Ishikawa (cell line): ENCODE measurements at regions not wholly inside any gene's neighbourhood (a gene's known extent, or its start where the extent isn't known, plus 50 kb on each side); places are given as distances from the start of the nearest gene placed in this dataset.

Experiments used
- CEBPB ChIP-seq: IDR thresholded peaks from 2 replicates; pipeline ENCODE4 v1.6.1; 2012
- CREB1 ChIP-seq: IDR thresholded peaks from 2 replicates; pipeline ENCODE4 v1.6.1; 2012; ENCODE audit warnings: low read depth
- EGR1 ChIP-seq: IDR thresholded peaks from 2 replicates; pipeline ENCODE4 v1.6.1; 2012
- EP300 ChIP-seq: IDR thresholded peaks from 2 replicates; pipeline ENCODE4 v1.6.1; 2012; ENCODE audit warnings: borderline replicate concordance
- FOXM1 ChIP-seq: IDR thresholded peaks from 2 replicates; pipeline ENCODE4 v1.6.1; 2012; ENCODE audit warnings: low read depth, borderline replicate concordance
- NFIC ChIP-seq: IDR thresholded peaks from 2 replicates; pipeline ENCODE4 v1.6.1; 2012
- RAD21 ChIP-seq: IDR thresholded peaks from 2 replicates; pipeline ENCODE4 v1.6.1; 2012; ENCODE audit warnings: low read depth
- TAF1 ChIP-seq: IDR thresholded peaks from 2 replicates; pipeline ENCODE4 v1.6.1; 2012; ENCODE audit warnings: low read depth, mild to moderate bottlenecking
- TCF12 ChIP-seq: IDR thresholded peaks from 2 replicates; pipeline ENCODE4 v1.6.1; 2012; ENCODE audit warnings: low read depth
- TEAD4 ChIP-seq: IDR thresholded peaks from 2 replicates; pipeline ENCODE4 v1.6.1; 2012
- YY1 ChIP-seq: IDR thresholded peaks from 2 replicates; pipeline ENCODE4 v1.6.1; 2012; ENCODE audit warnings: low read depth
- ZBTB7A ChIP-seq: IDR thresholded peaks from 2 replicates; pipeline ENCODE4 v1.6.1; 2012; ENCODE audit warnings: low read depth
- TF ChIP-seq, protein P1 (sequence below): IDR thresholded peaks from 2 replicates; pipeline ENCODE4 v1.6.1; 2012; ENCODE audit warnings: low read depth, mild to moderate bottlenecking
- TF ChIP-seq, protein P2 (sequence below): IDR thresholded peaks from 2 replicates; pipeline ENCODE4 v1.6.1; 2012

- TF ChIP-seq YY1, result no peak
- no peak for TF ChIP-seq CREB1
- no peak for TF ChIP-seq RAD21
- TF ChIP-seq CEBPB, result no peak
- TF ChIP-seq NFIC, result no peak
- no peak for TF ChIP-seq FOXM1
- TF ChIP-seq, protein P1, sequence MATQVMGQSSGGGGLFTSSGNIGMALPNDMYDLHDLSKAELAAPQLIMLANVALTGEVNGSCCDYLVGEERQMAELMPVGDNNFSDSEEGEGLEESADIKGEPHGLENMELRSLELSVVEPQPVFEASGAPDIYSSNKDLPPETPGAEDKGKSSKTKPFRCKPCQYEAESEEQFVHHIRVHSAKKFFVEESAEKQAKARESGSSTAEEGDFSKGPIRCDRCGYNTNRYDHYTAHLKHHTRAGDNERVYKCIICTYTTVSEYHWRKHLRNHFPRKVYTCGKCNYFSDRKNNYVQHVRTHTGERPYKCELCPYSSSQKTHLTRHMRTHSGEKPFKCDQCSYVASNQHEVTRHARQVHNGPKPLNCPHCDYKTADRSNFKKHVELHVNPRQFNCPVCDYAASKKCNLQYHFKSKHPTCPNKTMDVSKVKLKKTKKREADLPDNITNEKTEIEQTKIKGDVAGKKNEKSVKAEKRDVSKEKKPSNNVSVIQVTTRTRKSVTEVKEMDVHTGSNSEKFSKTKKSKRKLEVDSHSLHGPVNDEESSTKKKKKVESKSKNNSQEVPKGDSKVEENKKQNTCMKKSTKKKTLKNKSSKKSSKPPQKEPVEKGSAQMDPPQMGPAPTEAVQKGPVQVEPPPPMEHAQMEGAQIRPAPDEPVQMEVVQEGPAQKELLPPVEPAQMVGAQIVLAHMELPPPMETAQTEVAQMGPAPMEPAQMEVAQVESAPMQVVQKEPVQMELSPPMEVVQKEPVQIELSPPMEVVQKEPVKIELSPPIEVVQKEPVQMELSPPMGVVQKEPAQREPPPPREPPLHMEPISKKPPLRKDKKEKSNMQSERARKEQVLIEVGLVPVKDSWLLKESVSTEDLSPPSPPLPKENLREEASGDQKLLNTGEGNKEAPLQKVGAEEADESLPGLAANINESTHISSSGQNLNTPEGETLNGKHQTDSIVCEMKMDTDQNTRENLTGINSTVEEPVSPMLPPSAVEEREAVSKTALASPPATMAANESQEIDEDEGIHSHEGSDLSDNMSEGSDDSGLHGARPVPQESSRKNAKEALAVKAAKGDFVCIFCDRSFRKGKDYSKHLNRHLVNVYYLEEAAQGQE, result no peak
- no peak for TF ChIP-seq EGR1
- TF ChIP-seq EP300, result no peak
- TF ChIP-seq ZBTB7A, result no peak
- TF ChIP-seq, protein P2, sequence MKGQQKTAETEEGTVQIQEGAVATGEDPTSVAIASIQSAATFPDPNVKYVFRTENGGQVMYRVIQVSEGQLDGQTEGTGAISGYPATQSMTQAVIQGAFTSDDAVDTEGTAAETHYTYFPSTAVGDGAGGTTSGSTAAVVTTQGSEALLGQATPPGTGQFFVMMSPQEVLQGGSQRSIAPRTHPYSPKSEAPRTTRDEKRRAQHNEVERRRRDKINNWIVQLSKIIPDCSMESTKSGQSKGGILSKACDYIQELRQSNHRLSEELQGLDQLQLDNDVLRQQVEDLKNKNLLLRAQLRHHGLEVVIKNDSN, result no peak
- TF ChIP-seq TAF1, result no peak
- no peak for TF ChIP-seq TEAD4
- TF ChIP-seq TCF12, result no peak
These were observed 63.4 kb upstream of the ANKRD28 start for GRCh38 chr3:15861163-15861562.
